Islet precursor cell (in vitro differentiated cells): ENCODE measurements at regions not wholly inside any gene's neighbourhood (a gene's known extent, or its start where the extent isn't known, plus 50 kb on each side); places are given as distances from the start of the nearest gene placed in this dataset.

Source experiments
- DNase-seq: peaks from one replicate; pipeline ENCODE4 v3.0.0-alpha.2; 2018

GRCh38 chr15:85890620-85890980 is 95.9 kb upstream of the KLHL25 start:
- DNase-seq = no peak

- DNase-seq = no peak
These were observed 96.7 kb upstream of the KLHL25 start for GRCh38 chr15:85891470-85891869.

GRCh38 chr15:85892232-85892631 is 97.5 kb upstream of the KLHL25 start:
- DNase-seq = no peak

GRCh38 chr15:85897207-85897894 is 102.6 kb upstream of the KLHL25 start:
- DNase-seq = no peak

GRCh38 chr15:85897895-85898717 is 103.4 kb upstream of the KLHL25 start:
- DNase-seq = peak; percentile 59

GRCh38 chr15:85899927-85900326 is 105.2 kb upstream of the KLHL25 start:
- no peak for DNase-seq

- DNase-seq = no peak
These were observed 111.2 kb upstream of the KLHL25 start for GRCh38 chr15:85905751-85906450.

- DNase-seq = no peak
These were observed 111.9 kb upstream of the KLHL25 start for GRCh38 chr15:85906640-85907039.

- DNase-seq = peak; percentile 68
These were observed 116.1 kb upstream of the KLHL25 start for GRCh38 chr15:85910834-85911233.

- no peak for DNase-seq
These were observed 118.7 kb upstream of the KLHL25 start for GRCh38 chr15:85913461-85913860.

GRCh38 chr15:85920956-85921355 is 126.2 kb upstream of the KLHL25 start:
- DNase-seq = no peak

GRCh38 chr15:85924088-85924487 is 129.4 kb upstream of the KLHL25 start:
- no peak for DNase-seq

- no peak for DNase-seq
These were observed 131.0 kb upstream of the KLHL25 start for GRCh38 chr15:85925649-85926237.

GRCh38 chr15:85926834-85927233 is 132.1 kb upstream of the KLHL25 start:
- no peak for DNase-seq

- DNase-seq = no peak
These were observed 133.3 kb upstream of the KLHL25 start for GRCh38 chr15:85927931-85928537.

GRCh38 chr15:85929786-85930185 is 135.1 kb upstream of the KLHL25 start:
- DNase-seq = no peak

- no peak for DNase-seq
These were observed 137.7 kb upstream of the KLHL25 start for GRCh38 chr15:85932391-85932790.

- DNase-seq = no peak
These were observed 140.0 kb upstream of the KLHL25 start for GRCh38 chr15:85934691-85935090.

GRCh38 chr15:85935182-85935581 is 140.5 kb upstream of the KLHL25 start:
- DNase-seq = no peak

GRCh38 chr15:85937661-85938060 is 142.0 kb upstream of the AGBL1 start:
- DNase-seq = no peak

GRCh38 chr15:85941186-85941855 is 138.3 kb upstream of the AGBL1 start:
- DNase-seq = no peak

GRCh38 chr15:85942632-85943031 is 137.0 kb upstream of the AGBL1 start:
- DNase-seq = no peak
